GM18508 (cell line): ENCODE measurements at regions not wholly inside any gene's neighbourhood (a gene's known extent, or its start where the extent isn't known, plus 50 kb on each side); places are given as distances from the start of the nearest gene placed in this dataset.
"Not testable (repeated sequence)": the region's sequence is repeated elsewhere in the genome, so short reads cannot be mapped to it uniquely, and the experiment has no call there.

Source experiments
- ATAC-seq: cut with Tn5 transposase; IDR thresholded peaks from one replicate; pipeline ENCODE4 v1.9.1; 2021; ENCODE audit warnings: moderate number of reproducible peaks; ENCODE audit not compliant: insufficient read depth, unreplicated experiment

GRCh38 chr9:30198463-30199309, 2185.8 kb upstream of the ACO1 start:
- no peak for ATAC-seq

GRCh38 chr9:30201024-30201423, 2183.4 kb upstream of the ACO1 start:
- ATAC-seq: no peak

- ATAC-seq: no peak
Observed at GRCh38 chr9:30235068-30235467, 2149.4 kb upstream of the ACO1 start.

- no peak for ATAC-seq
Observed at GRCh38 chr9:30235564-30235963, 2148.9 kb upstream of the ACO1 start.

- ATAC-seq: no peak
Observed at GRCh38 chr9:30239878-30240277, 2144.6 kb upstream of the ACO1 start.

GRCh38 chr9:30243467-30243866, 2141.0 kb upstream of the ACO1 start:
- ATAC-seq: no peak

- ATAC-seq: no peak
Observed at GRCh38 chr9:30244877-30245276, 2139.6 kb upstream of the ACO1 start.

GRCh38 chr9:30250872-30251271, 2133.6 kb upstream of the ACO1 start:
- ATAC-seq: no peak

GRCh38 chr9:30258094-30258493, 2126.3 kb upstream of the ACO1 start:
- no peak for ATAC-seq

- peak; percentile 86 for ATAC-seq
Observed at GRCh38 chr9:30280229-30280900, 2104.1 kb upstream of the ACO1 start.

- ATAC-seq: no peak
Observed at GRCh38 chr9:30289435-30289834, 2095.0 kb upstream of the ACO1 start.

- not testable (repeated sequence) for ATAC-seq
Observed at GRCh38 chr9:30292026-30292425, 2092.4 kb upstream of the ACO1 start.

- no peak for ATAC-seq
Observed at GRCh38 chr9:30293231-30293630, 2091.2 kb upstream of the ACO1 start.

- ATAC-seq: no peak
Observed at GRCh38 chr9:30299126-30299780, 2085.2 kb upstream of the ACO1 start.

- ATAC-seq: no peak
Observed at GRCh38 chr9:30301271-30301963, 2083.0 kb upstream of the ACO1 start.

GRCh38 chr9:30310711-30311110, 2073.7 kb upstream of the ACO1 start:
- ATAC-seq: no peak

- no peak for ATAC-seq
Observed at GRCh38 chr9:30329431-30329830, 2055.0 kb upstream of the ACO1 start.

GRCh38 chr9:30348904-30349303, 2035.5 kb upstream of the ACO1 start:
- no peak for ATAC-seq

GRCh38 chr9:30349526-30350513, 2034.6 kb upstream of the ACO1 start:
- no peak for ATAC-seq
